H9 (cell line): ENCODE measurements at regions not wholly inside any gene's neighbourhood (a gene's known extent, or its start where the extent isn't known, plus 50 kb on each side); places are given as distances from the start of the nearest gene placed in this dataset.

Experiments used
- DNase-seq: peaks from one replicate; pipeline ENCODE4 v3.0.0-alpha.2; 2017
- H2AFZ ChIP-seq: one replicate; pipeline ENCODE4 v1.6.1; 2013; ENCODE audit warnings: mild to moderate bottlenecking, low read length, control low read depth, moderate library complexity
- H2AK5ac ChIP-seq: 2 replicates; pipeline ENCODE4 v1.6.1; 2013; ENCODE audit warnings: low read length, control low read depth, mixed read lengths; ENCODE audit not compliant: insufficient read length
- H2BK120ac ChIP-seq: one replicate; pipeline ENCODE4 v1.6.1; 2013; ENCODE audit warnings: low read depth, mild to moderate bottlenecking, low read length, control low read depth, inconsistent platforms; ENCODE audit not compliant: poor library complexity, severe bottlenecking
- H2BK12ac ChIP-seq: 2 replicates; pipeline ENCODE4 v1.6.1; 2013; ENCODE audit warnings: low read length, control low read depth, mixed read lengths, low read depth; ENCODE audit not compliant: insufficient read length
- H2BK15ac ChIP-seq: 2 replicates; pipeline ENCODE4 v1.6.1; 2013; ENCODE audit warnings: low read depth, low read length, control low read depth
- H2BK20ac ChIP-seq: one replicate; pipeline ENCODE4 v1.6.1; 2013; ENCODE audit warnings: low read depth, mild to moderate bottlenecking, low read length, control low read depth, inconsistent platforms; ENCODE audit not compliant: poor library complexity, severe bottlenecking
- H2BK5ac ChIP-seq: 2 replicates; pipeline ENCODE4 v1.6.1; 2013; ENCODE audit warnings: low read length, control low read depth, mixed read lengths; ENCODE audit not compliant: insufficient read length
- H3K14ac ChIP-seq: 2 replicates; pipeline ENCODE4 v1.6.1; 2013; ENCODE audit warnings: low read length, control low read depth; ENCODE audit not compliant: insufficient read depth
- H3K18ac ChIP-seq: 2 replicates; pipeline ENCODE4 v1.6.1; 2013; ENCODE audit warnings: low read depth, mild to moderate bottlenecking, mixed read lengths, low read length, control low read depth; ENCODE audit not compliant: insufficient read length
- H3K23ac ChIP-seq: 2 replicates; pipeline ENCODE4 v1.6.1; 2013; ENCODE audit warnings: low read length, control low read depth, mixed read lengths, low read depth; ENCODE audit not compliant: insufficient read length
- H3K23me2 ChIP-seq: 2 replicates; pipeline ENCODE4 v1.6.1; 2013; ENCODE audit warnings: low read depth, mild to moderate bottlenecking, mixed read lengths, low read length, control low read depth; ENCODE audit not compliant: insufficient read length, poor library complexity, severe bottlenecking
- H3K27ac ChIP-seq: 2 replicates; pipeline ENCODE4 v1.5.1; 2013; ENCODE audit warnings: low read length, control low read depth, mixed read lengths, low read depth; ENCODE audit not compliant: insufficient read length
- H3K27me3 ChIP-seq: 2 replicates; pipeline ENCODE4 v1.6.1; 2013; ENCODE audit warnings: low read length, control low read depth, inconsistent platforms; ENCODE audit not compliant: insufficient read depth
- H3K4ac ChIP-seq: 2 replicates; pipeline ENCODE4 v1.6.1; 2013; ENCODE audit warnings: low read depth, mild to moderate bottlenecking, control low read depth, inconsistent platforms, low read length, moderate library complexity
- H3K4me1 ChIP-seq: 2 replicates; pipeline ENCODE4 v1.6.1; 2013; ENCODE audit warnings: low read length, control low read depth, inconsistent platforms; ENCODE audit not compliant: insufficient read depth
- H3K4me2 ChIP-seq: 2 replicates; pipeline ENCODE4 v1.6.1; 2013; ENCODE audit warnings: low read length, control low read depth, mixed read lengths; ENCODE audit not compliant: insufficient read length, insufficient read depth
- H3K56ac ChIP-seq: 2 replicates; pipeline ENCODE4 v1.6.1; 2013; ENCODE audit warnings: low read depth, mild to moderate bottlenecking, mixed read lengths, low read length, control low read depth; ENCODE audit not compliant: insufficient read length
- H3K79me1 ChIP-seq: 2 replicates; pipeline ENCODE4 v1.6.1; 2013; ENCODE audit warnings: low read depth, mild to moderate bottlenecking, moderate library complexity, low read length, control low read depth, inconsistent platforms; ENCODE audit not compliant: insufficient read depth, poor library complexity, severe bottlenecking
- H3K79me2 ChIP-seq: 2 replicates; pipeline ENCODE4 v1.6.1; 2013; ENCODE audit warnings: low read length, control low read depth, inconsistent platforms; ENCODE audit not compliant: insufficient read depth
- H3K9ac ChIP-seq: 2 replicates; pipeline ENCODE4 v1.6.1; 2013; ENCODE audit warnings: low read length, control low read depth, mixed read lengths; ENCODE audit not compliant: insufficient read length; ENCODE audit errors: extremely low read depth
- H3K9me3 ChIP-seq: one replicate; pipeline ENCODE4 v1.6.1; 2013; ENCODE audit warnings: low read depth, low read length, inconsistent platforms; ENCODE audit not compliant: control insufficient read depth
- H3T11ph ChIP-seq: one replicate; pipeline ENCODE4 v1.6.1; 2013; ENCODE audit warnings: mild to moderate bottlenecking, low read length, control low read depth, inconsistent platforms
- H4K20me1 ChIP-seq: one replicate; pipeline ENCODE4 v1.6.1; 2013; ENCODE audit not compliant: control insufficient read depth, insufficient read length, insufficient read depth
- H4K5ac ChIP-seq: 2 replicates; pipeline ENCODE4 v1.6.1; 2013; ENCODE audit warnings: low read depth, mild to moderate bottlenecking, mixed read lengths, low read length, control low read depth; ENCODE audit not compliant: insufficient read length
- H4K8ac ChIP-seq: replicated peaks from 2 replicates; pipeline ENCODE4 v1.6.1; 2013; ENCODE audit warnings: low read length, control low read depth, mixed read lengths, low read depth; ENCODE audit not compliant: insufficient read length
- H4K91ac ChIP-seq: 2 replicates; pipeline ENCODE4 v1.6.1; 2013; ENCODE audit warnings: low read depth, mild to moderate bottlenecking, moderate library complexity, mixed read lengths, low read length, control low read depth; ENCODE audit not compliant: insufficient read length
- H3K27ac Mint-ChIP-seq, 3 experiments: 2 replicates in 2 of 3; 3 replicates in 1 of 3; pipeline ENCODE4 v1.8.0; 2020 to 2021; ENCODE audit warnings: mixed read lengths in 3 of 3, mild to moderate bottlenecking in 1 of 3, moderate library complexity in 1 of 3
- H3K27me3 Mint-ChIP-seq: 2 replicates; pipeline ENCODE4 v1.8.0; 2021; ENCODE audit warnings: low read depth, mild to moderate bottlenecking, moderate library complexity, mixed read lengths
- H3K36me3 Mint-ChIP-seq, 3 experiments: 2 replicates in 2 of 3; 3 replicates in 1 of 3; pipeline ENCODE4 v1.8.0; 2020 to 2021; ENCODE audit warnings: low read depth in 3 of 3, mixed read lengths in 3 of 3; ENCODE audit not compliant: insufficient read depth in 1 of 3
- H3K4me1 Mint-ChIP-seq, 2 experiments: 2 replicates each; pipeline ENCODE4 v1.8.0; 2020; ENCODE audit warnings: mixed read lengths in 2 of 2
- H3K4me3 Mint-ChIP-seq, 2 experiments: 2 replicates in 1 of 2; 3 replicates in 1 of 2; pipeline ENCODE4 v1.8.0; 2020 to 2021; ENCODE audit warnings: mild to moderate bottlenecking in 2 of 2, mixed read lengths in 2 of 2, moderate library complexity in 1 of 2
- H3K9me3 Mint-ChIP-seq, 2 experiments: 2 replicates in 1 of 2; 3 replicates in 1 of 2; pipeline ENCODE4 v1.8.0; 2020; ENCODE audit warnings: mild to moderate bottlenecking in 2 of 2, mixed read lengths in 2 of 2, moderate library complexity in 1 of 2
- WGBS: extraction: QIAGEN DNeasy Blood & Tissue Kit; methylation state at CpG from one replicate; pipeline ENCODE4 v1.1.7; 2013; ENCODE audit warnings: missing lambda C conversion rate, low lambda C conversion rate, mixed read lengths; ENCODE audit not compliant: insufficient read length; ENCODE audit errors: extremely low coverage; 5-methylcytosine and 5-hydroxymethylcytosine counted together
- TF ChIP-seq, protein P1 (sequence below): fragments of 200-600 bp; sonication (generic); conservative IDR thresholded peaks from 3 replicates; pipeline ENCODE4 v1.8.0; 2021; ENCODE audit warnings: antibody characterized with exemption, mild to moderate bottlenecking

DNA sequence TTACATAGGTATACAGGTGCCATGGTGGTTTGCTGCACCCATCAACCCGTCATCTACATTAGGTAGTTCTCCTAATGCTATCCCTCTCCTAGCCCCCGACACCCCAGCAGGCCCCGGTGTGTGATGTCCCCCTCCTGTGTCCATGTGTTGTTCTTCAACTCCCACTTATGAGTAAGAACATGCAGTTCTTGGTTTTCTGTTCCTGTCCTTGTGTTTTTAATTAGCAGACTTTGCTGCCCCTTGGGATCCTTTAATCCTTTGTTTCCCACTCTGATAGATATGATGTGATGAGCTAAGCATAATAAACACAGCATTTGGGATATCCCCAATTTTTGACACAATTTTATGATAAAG, 71.1 kb upstream of the PALS2 start:
- TF ChIP-seq, protein P1, sequence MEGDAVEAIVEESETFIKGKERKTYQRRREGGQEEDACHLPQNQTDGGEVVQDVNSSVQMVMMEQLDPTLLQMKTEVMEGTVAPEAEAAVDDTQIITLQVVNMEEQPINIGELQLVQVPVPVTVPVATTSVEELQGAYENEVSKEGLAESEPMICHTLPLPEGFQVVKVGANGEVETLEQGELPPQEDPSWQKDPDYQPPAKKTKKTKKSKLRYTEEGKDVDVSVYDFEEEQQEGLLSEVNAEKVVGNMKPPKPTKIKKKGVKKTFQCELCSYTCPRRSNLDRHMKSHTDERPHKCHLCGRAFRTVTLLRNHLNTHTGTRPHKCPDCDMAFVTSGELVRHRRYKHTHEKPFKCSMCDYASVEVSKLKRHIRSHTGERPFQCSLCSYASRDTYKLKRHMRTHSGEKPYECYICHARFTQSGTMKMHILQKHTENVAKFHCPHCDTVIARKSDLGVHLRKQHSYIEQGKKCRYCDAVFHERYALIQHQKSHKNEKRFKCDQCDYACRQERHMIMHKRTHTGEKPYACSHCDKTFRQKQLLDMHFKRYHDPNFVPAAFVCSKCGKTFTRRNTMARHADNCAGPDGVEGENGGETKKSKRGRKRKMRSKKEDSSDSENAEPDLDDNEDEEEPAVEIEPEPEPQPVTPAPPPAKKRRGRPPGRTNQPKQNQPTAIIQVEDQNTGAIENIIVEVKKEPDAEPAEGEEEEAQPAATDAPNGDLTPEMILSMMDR = no peak
- Histone ChIP-seq H3K23me2 (no peaks in the 10 kb centered on the region), H4K91ac (no peak overlapping the region), H2AK5ac (no peak overlapping the region), H2BK5ac (no peak overlapping the region), H3T11ph (no peak overlapping the region), H3K56ac (no peak overlapping the region), H2BK120ac (no peak overlapping the region), H2BK15ac (no peak overlapping the region), H4K20me1 (no peaks in the 10 kb centered on the region), H3K79me2 (no peaks in the 10 kb centered on the region), H3K23ac (no peak overlapping the region), H3K4me2 (no peak overlapping the region), H3K14ac (no peak overlapping the region), H2BK12ac (no peak overlapping the region), H3K18ac (no peak overlapping the region), H3K9me3 (no peaks in the 10 kb centered on the region), H2BK20ac (no peak overlapping the region), H3K79me1 (no peaks in the 10 kb centered on the region), H2AFZ (no peak overlapping the region), H3K27me3 (no peaks in the 10 kb centered on the region), H3K4me1 (peaks cover 6% of the 10 kb centered on the region; the same call in 1 of the 2 replicates), H4K5ac (no peak overlapping the region), H3K27ac (no peak overlapping the region), H3K9ac (no peak overlapping the region), H3K4ac (no peak overlapping the region), H4K8ac (no peak overlapping the region)
- Mint-ChIP-seq H3K27ac (no peak overlapping the region), H3K27me3 (no peaks in the 10 kb centered on the region), H3K4me3 (no peak overlapping the region), H3K4me1 (peaks cover 31 to 38% of the 10 kb centered on the region in 2 experiments), H3K36me3 (no peaks in the 10 kb centered on the region), H3K9me3 (no peaks in the 10 kb centered on the region)
- WGBS = no CpG with 5 or more reads among the region's 3 CpGs
- no peak for DNase-seq
